ENCODE measurements at regions not wholly inside any gene's neighbourhood (a gene's known extent, or its start where the extent isn't known, plus 50 kb on each side); places are given as distances from the start of the nearest gene placed in this dataset.

DNA sequence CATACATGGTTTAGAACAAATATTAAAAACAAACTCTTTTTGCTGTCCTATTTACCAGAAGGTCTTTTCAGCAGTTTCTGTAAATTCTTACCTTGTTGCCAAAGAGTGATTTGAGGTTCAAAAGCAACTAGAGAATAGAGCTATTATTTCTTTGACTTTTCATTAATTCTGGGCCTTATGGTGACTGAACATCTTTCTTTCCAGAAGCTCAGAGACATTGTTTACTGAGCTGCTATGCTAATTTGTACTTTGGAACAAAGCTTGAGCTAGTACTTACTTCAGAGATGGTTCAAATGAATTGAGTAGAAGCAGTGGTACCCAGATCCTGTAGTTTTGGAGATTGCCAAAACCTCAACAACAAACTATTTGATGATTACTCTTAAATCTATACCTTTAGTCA lies 331.2 kb downstream of the SPRY2 start:
- Mint-ChIP-seq H3K36me3 (ENCODE audit: low read depth) (peaks cover 3% of the 10 kb centered on the region), H3K4me3 (no peak overlapping the region), H3K27me3 (ENCODE audit: low read depth) (no peaks in the 10 kb centered on the region), H3K9me3 (peaks cover 5% of the 10 kb centered on the region), H3K27ac (no peak overlapping the region), H3K4me1 (peaks cover 19% of the 10 kb centered on the region)
- TF ChIP-seq, protein P1, sequence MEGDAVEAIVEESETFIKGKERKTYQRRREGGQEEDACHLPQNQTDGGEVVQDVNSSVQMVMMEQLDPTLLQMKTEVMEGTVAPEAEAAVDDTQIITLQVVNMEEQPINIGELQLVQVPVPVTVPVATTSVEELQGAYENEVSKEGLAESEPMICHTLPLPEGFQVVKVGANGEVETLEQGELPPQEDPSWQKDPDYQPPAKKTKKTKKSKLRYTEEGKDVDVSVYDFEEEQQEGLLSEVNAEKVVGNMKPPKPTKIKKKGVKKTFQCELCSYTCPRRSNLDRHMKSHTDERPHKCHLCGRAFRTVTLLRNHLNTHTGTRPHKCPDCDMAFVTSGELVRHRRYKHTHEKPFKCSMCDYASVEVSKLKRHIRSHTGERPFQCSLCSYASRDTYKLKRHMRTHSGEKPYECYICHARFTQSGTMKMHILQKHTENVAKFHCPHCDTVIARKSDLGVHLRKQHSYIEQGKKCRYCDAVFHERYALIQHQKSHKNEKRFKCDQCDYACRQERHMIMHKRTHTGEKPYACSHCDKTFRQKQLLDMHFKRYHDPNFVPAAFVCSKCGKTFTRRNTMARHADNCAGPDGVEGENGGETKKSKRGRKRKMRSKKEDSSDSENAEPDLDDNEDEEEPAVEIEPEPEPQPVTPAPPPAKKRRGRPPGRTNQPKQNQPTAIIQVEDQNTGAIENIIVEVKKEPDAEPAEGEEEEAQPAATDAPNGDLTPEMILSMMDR (IDR thresholded peaks at IDR 0.05; ENCODE audit: unreplicated experiment in 3 of 3) = no peak

DNA sequence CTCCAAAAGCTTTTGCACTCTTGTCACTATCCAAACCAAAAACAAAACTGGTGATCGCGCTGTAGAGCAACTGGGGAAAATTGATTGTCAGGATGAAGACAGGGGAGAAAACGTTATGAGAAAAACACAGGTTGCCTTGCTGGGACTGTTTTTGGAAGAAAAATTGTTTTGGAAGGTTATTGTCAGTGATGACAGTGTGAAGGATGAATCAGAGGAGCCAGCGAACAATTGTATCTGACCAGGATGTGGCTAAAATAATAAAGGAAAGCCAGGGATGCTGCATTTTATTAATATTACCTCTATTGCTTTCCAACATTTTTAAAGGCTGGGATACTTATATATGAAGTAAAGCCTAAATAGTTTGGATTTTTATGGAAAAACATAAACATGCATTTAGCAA lies 334.0 kb downstream of the SPRY2 start:
- Mint-ChIP-seq H3K9me3 (peaks cover 3% of the 10 kb centered on the region), H3K4me1 (peaks cover 18% of the 10 kb centered on the region), H3K27me3 (ENCODE audit: low read depth) (no peaks in the 10 kb centered on the region), H3K36me3 (ENCODE audit: low read depth) (no peaks in the 10 kb centered on the region), H3K4me3 (no peak overlapping the region), H3K27ac (no peak overlapping the region)
- TF ChIP-seq, protein P1 (IDR thresholded peaks at IDR 0.05; ENCODE audit: unreplicated experiment in 3 of 3) = no peak

DNA sequence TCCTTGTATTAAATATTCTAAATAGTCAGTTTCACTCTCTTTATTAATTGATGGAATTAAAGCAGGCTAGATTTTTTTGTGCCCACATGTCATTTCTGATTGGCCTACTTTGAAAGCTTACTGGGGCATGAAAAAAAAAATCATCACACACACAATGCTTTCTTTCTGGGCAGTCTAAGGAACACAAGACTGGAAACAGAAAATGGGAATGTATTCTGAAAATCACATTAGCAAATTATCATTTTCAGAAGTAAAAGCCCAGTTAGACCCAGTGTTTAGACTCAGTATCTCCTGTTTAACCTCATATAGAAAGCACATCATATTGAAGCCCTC lies 339.4 kb downstream of the SPRY2 start:
- Mint-ChIP-seq H3K4me3 (no peak overlapping the region), H3K27ac (no peak overlapping the region), H3K9me3 (peaks cover 3% of the 10 kb centered on the region), H3K4me1 (peaks cover 20% of the 10 kb centered on the region), H3K36me3 (ENCODE audit: low read depth) (no peaks in the 10 kb centered on the region), H3K27me3 (ENCODE audit: low read depth) (no peaks in the 10 kb centered on the region)
- TF ChIP-seq, protein P1 (IDR thresholded peaks at IDR 0.05; ENCODE audit: unreplicated experiment in 3 of 3) = no peak

DNA sequence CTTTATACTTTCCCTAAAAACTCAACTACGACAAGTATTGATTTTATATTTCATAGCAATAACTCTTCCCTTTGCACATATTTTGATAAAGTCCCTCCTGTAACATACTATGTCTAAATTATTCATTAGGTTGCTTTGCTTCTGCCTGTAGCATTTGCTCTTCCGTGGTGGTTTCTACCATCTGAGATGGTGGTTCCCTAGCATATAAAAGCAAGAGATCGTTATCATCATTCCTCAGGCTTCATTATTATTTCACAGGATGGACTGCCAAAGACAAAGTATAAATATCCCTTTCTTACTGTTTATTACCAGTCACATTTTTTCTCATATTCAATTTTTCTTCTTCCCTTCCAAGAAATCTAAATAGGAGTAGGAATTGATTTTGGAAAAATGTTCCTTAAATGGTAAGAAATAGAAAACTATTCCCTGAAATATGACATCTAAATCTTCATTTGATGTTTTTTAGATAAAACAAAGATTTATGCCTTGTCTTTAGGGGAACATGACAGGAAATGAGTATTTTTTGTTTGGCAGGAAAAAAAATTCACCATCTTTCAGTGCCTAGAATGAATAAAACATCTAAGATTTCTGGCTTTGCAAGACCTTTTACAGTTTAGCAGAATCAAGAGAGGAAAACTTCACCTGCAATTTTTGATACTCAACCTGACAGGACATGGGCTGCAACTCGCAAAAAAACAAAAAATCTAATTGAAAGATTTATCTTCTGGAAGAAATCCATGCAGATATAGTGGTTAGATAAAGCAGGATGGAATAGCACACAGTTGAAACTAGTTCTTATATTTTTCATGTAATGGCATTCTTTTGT lies 340.0 kb downstream of the SPRY2 start:
- H3K27me3 Mint-ChIP-seq (ENCODE audit: low read depth) = no peaks in the 10 kb centered on the region
- H3K9me3 Mint-ChIP-seq = peaks cover 3% of the 10 kb centered on the region
- peaks cover 20% of the 10 kb centered on the region for H3K4me1 Mint-ChIP-seq
- H3K36me3 Mint-ChIP-seq (ENCODE audit: low read depth) = no peaks in the 10 kb centered on the region
- H3K4me3 Mint-ChIP-seq = no peak overlapping the region
- no peak overlapping the region for H3K27ac Mint-ChIP-seq
- TF ChIP-seq, protein P1 (IDR thresholded peaks at IDR 0.05; ENCODE audit: unreplicated experiment in 3 of 3) = no peak

DNA sequence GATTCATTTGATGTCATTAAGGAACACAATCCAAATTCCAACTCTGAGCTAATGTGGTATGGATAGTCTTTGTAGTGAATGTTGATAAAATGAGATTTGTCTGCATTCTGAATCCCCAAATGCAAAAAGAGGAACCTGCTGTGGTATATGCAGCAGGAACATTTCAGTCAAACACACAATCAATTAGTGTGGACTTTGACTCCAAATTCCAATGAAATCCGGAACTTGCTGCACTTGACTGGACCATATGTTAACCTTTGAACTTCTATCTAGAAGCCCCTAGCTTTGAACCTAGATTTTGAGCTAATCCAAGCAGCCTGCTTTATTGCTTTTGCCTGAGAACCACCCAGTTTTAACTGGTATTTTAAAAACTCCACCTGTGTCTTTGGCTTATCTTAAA lies 341.3 kb downstream of the SPRY2 start:
- TF ChIP-seq, protein P1 (IDR thresholded peaks at IDR 0.05; ENCODE audit: unreplicated experiment in 3 of 3) = no peak
- Mint-ChIP-seq H3K27me3 (ENCODE audit: low read depth) (no peaks in the 10 kb centered on the region), H3K4me1 (peaks cover 20% of the 10 kb centered on the region), H3K36me3 (ENCODE audit: low read depth) (no peaks in the 10 kb centered on the region), H3K4me3 (no peak overlapping the region), H3K27ac (no peak overlapping the region), H3K9me3 (no peaks in the 10 kb centered on the region)

DNA sequence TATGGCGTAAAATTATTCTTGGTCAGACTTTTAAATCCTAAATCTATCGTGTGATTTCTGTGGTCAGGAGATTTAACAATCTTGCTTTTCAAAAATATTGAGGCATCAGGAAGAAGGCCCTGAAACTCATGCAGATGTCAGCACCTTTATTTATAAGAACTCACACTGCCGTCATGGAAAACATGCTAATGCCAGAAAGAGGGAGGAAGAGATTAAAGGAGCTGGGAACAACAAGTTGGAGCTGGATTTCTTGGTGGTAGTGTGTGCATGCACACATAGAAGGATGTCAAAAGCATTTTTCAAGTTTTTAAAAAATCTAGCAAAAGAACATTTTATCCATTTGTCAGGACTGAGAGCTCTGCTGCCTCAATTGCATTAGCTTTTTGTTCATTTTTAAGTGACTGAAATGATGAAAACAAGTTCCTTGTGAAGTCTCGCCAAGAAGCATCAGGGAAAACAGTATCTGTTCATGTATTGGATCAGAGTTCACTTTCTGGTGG lies 342.5 kb downstream of the SPRY2 start:
- no peaks in the 10 kb centered on the region for H3K9me3 Mint-ChIP-seq
- H3K4me3 Mint-ChIP-seq = no peak overlapping the region
- H3K4me1 Mint-ChIP-seq = peaks cover 20% of the 10 kb centered on the region
- peak overlapping the region in 1 of 3 experiments; percentile 49 for H3K27ac Mint-ChIP-seq
- TF ChIP-seq, protein P1 (IDR thresholded peaks at IDR 0.05; ENCODE audit: unreplicated experiment in 3 of 3) = no peak
- H3K27me3 Mint-ChIP-seq (ENCODE audit: low read depth) = no peaks in the 10 kb centered on the region
- H3K36me3 Mint-ChIP-seq (ENCODE audit: low read depth) = no peaks in the 10 kb centered on the region

Measured in nephron (organoid).